GM21825 (cell line): ENCODE measurements at regions not wholly inside any gene's neighbourhood (a gene's known extent, or its start where the extent isn't known, plus 50 kb on each side); places are given as distances from the start of the nearest gene placed in this dataset.

ENCODE experiments used
- ATAC-seq: cut with Tn5 transposase; IDR thresholded peaks from one replicate; pipeline ENCODE4 v1.9.1; 2021; ENCODE audit warnings: mild to moderate bottlenecking, moderate library complexity; ENCODE audit not compliant: unreplicated experiment

GRCh38 chr3:107323723-107324122 lies 53.5 kb upstream of the CCDC54 start:
- no peak for ATAC-seq

GRCh38 chr3:107325446-107325845 lies 51.8 kb upstream of the CCDC54 start:
- no peak for ATAC-seq
